ENCODE measurements at regions not wholly inside any gene's neighbourhood (a gene's known extent, or its start where the extent isn't known, plus 50 kb on each side); places are given as distances from the start of the nearest gene placed in this dataset.

- Histone ChIP-seq H3K9me2 (no peaks in the 10 kb centered on the region), H3K27ac (ENCODE audit: low read depth in 2 of 2, low read length in 1 of 2) (no peak overlapping the region), H3K27me3 (ENCODE audit: insufficient read depth) (no peaks in the 10 kb centered on the region), H3K36me3 (replicated peaks in 1 of 2; ENCODE audit: control insufficient read depth in 1 of 2, insufficient read depth in 2 of 2, low read length in 1 of 2) (no peaks in the 10 kb centered on the region), H3K79me2 (ENCODE audit: insufficient read depth) (no peaks in the 10 kb centered on the region), H3K4me3 (ENCODE audit: low read depth in 2 of 2, low read length in 1 of 2) (no peak overlapping the region), H2AFZ (ENCODE audit: low read depth) (no peak overlapping the region), H3K9ac (no peak overlapping the region), H4K20me1 (ENCODE audit: insufficient read depth) (no peaks in the 10 kb centered on the region), H3K4me1 (ENCODE audit: control insufficient read depth in 1 of 2, insufficient read depth in 2 of 2, low read depth in 1 of 2, low read length in 1 of 2) (no peaks in the 10 kb centered on the region), H3F3A (replicated peaks; ENCODE audit: insufficient read depth) (no peaks in the 10 kb centered on the region), H3K4me2 (no peak overlapping the region), H3K9me3 (no peaks in the 10 kb centered on the region)
- ChIA-PET CTCF (interaction anchor here (1.3 kb wide), 1 partner anchor 152 kb away, joined by 3 read pairs; no protein-coding TSS in a partner anchor), POLR2A (no interaction called here)
- no peak for TF ChIP-seq SIN3A (IDR thresholded peaks at IDR 0.05; ENCODE audit: borderline replicate concordance, low read depth, low read length)
- no peak for TF ChIP-seq RXRA (IDR thresholded peaks at IDR 0.05; ENCODE audit: borderline replicate concordance, low read depth)
- TF ChIP-seq MXI1 (IDR thresholded peaks at IDR 0.05; ENCODE audit: low read depth, low read length), result no peak
- TF ChIP-seq ZBTB33 (IDR thresholded peaks at IDR 0.05; ENCODE audit: borderline replicate concordance, low read depth), result no peak
- TF ChIP-seq SMC3 (IDR thresholded peaks at IDR 0.05; ENCODE audit: low read depth, low read length), result no peak
- TF ChIP-seq RAD21 (IDR thresholded peaks at IDR 0.05; ENCODE audit: low read length), result no peak
- TF ChIP-seq GABPA (IDR thresholded peaks at IDR 0.05; ENCODE audit: low read depth), result no peak
- TF ChIP-seq MAX (IDR thresholded peaks at IDR 0.05; ENCODE audit: low read depth), result no peak
- no peak for TF ChIP-seq CTCF (IDR thresholded peaks at IDR 0.05)
- TF ChIP-seq TAF1 (IDR thresholded peaks at IDR 0.05; ENCODE audit: borderline replicate concordance, low read depth, low read length), result no peak
- TF ChIP-seq USF1 (IDR thresholded peaks at IDR 0.05; ENCODE audit: borderline replicate concordance, low read depth), result no peak
- no peak for DNase-seq
Observed at GRCh38 chr6:40037271-40037670, 103.0 kb upstream of the MOCS1 start.

- no peak for TF ChIP-seq GATA2 (CRISPR knock-in tag; IDR thresholded peaks at IDR 0.05)
- no peak for TF ChIP-seq FOXJ3 (CRISPR knock-in tag; IDR thresholded peaks at IDR 0.05)
- TF ChIP-seq NRF1 (IDR thresholded peaks at IDR 0.05; ENCODE audit: low read depth, low read length), result no peak
- Histone ChIP-seq H3F3A (replicated peaks; ENCODE audit: insufficient read depth) (no peaks in the 10 kb centered on the region), H3K9ac (no peak overlapping the region), H3K27me3 (ENCODE audit: insufficient read depth) (no peaks in the 10 kb centered on the region), H2AFZ (ENCODE audit: low read depth) (no peak overlapping the region), H3K4me2 (no peak overlapping the region), H4K20me1 (ENCODE audit: insufficient read depth) (no peaks in the 10 kb centered on the region), H3K36me3 (replicated peaks in 1 of 2; ENCODE audit: control insufficient read depth in 1 of 2, insufficient read depth in 2 of 2, low read length in 1 of 2) (no peaks in the 10 kb centered on the region), H3K4me1 (ENCODE audit: control insufficient read depth in 1 of 2, insufficient read depth in 2 of 2, low read depth in 1 of 2, low read length in 1 of 2) (no peaks in the 10 kb centered on the region), H3K9me2 (no peaks in the 10 kb centered on the region), H3K79me2 (ENCODE audit: insufficient read depth) (no peaks in the 10 kb centered on the region), H3K27ac (ENCODE audit: low read depth in 2 of 2, low read length in 1 of 2) (no peak overlapping the region), H3K4me3 (ENCODE audit: low read depth in 2 of 2, low read length in 1 of 2) (no peak overlapping the region), H3K9me3 (no peaks in the 10 kb centered on the region)
- 0% methylated on average over 2 of the region's 2 CpGs for WGBS (ENCODE audit: low lambda C conversion rate)
- CTCF ChIA-PET, result no interaction called here
- no peak for DNase-seq
- POLR2A ChIA-PET, result no interaction called here
Observed at GRCh38 chr6:40036186-40036585, 101.9 kb upstream of the MOCS1 start.
